DOHH2 (cell line): ENCODE measurements at regions not wholly inside any gene's neighbourhood (a gene's known extent, or its start where the extent isn't known, plus 50 kb on each side); places are given as distances from the start of the nearest gene placed in this dataset.
"Not testable (repeated sequence)": the region's sequence is repeated elsewhere in the genome, so short reads cannot be mapped to it uniquely, and the experiment has no call there.

Source experiments
- H3F3A ChIP-seq: fragments of 200-600 bp; sonication (generic), shearing (Covaris generic); 2 replicates; pipeline ENCODE4 v1.6.0; 2016; ENCODE audit warnings: antibody characterized with exemption, mild to moderate bottlenecking; ENCODE audit not compliant: control insufficient read depth, insufficient read depth
- H3K27ac ChIP-seq: fragments of 200-600 bp; sonication (generic); 2 replicates; pipeline ENCODE4 v1.5.1; 2014; ENCODE audit warnings: low read depth, mild to moderate bottlenecking, low read length, moderate library complexity
- H3K27me3 ChIP-seq: fragments of 200-600 bp; sonication (generic); 2 replicates; pipeline ENCODE4 v1.6.1; 2014; ENCODE audit warnings: mild to moderate bottlenecking, low read length, mixed read lengths; ENCODE audit not compliant: control insufficient read depth
- H3K36me3 ChIP-seq: fragments of 200-600 bp; sonication (generic); 2 replicates; pipeline ENCODE4 v1.6.1; 2014; ENCODE audit warnings: mild to moderate bottlenecking, low read length, moderate library complexity, mixed read lengths; ENCODE audit not compliant: control insufficient read depth
- H3K4me1 ChIP-seq: fragments of 200-600 bp; sonication (generic); 2 replicates; pipeline ENCODE4 v1.6.1; 2014; ENCODE audit warnings: mild to moderate bottlenecking, low read length, mixed read lengths; ENCODE audit not compliant: control insufficient read depth
- H3K4me2 ChIP-seq: fragments of 200-600 bp; sonication (generic); 2 replicates; pipeline ENCODE4 v1.6.0; 2014; ENCODE audit warnings: mild to moderate bottlenecking, low read length, moderate library complexity
- H3K4me3 ChIP-seq: fragments of 200-600 bp; sonication (generic); 2 replicates; pipeline ENCODE4 v1.5.1; 2014; ENCODE audit warnings: mild to moderate bottlenecking, low read length, mixed read lengths
- H3K79me2 ChIP-seq: fragments of 200-600 bp; sonication (generic); 2 replicates; pipeline ENCODE4 v1.6.1; 2014; ENCODE audit warnings: mild to moderate bottlenecking, low read length, mixed read lengths; ENCODE audit not compliant: control insufficient read depth
- H3K9me2 ChIP-seq: fragments of 200-600 bp; sonication (generic); replicated peaks from 2 replicates; pipeline ENCODE4 v1.6.1; 2014; ENCODE audit warnings: mild to moderate bottlenecking, low read length, mixed read lengths; ENCODE audit not compliant: control insufficient read depth
- H3K9me3 ChIP-seq: fragments of 200-600 bp; sonication (generic); 2 replicates; pipeline ENCODE4 v1.6.1; 2014; ENCODE audit warnings: antibody characterized with exemption, low read length, mixed read lengths; ENCODE audit not compliant: control insufficient read depth, insufficient read depth
- H4K20me1 ChIP-seq: fragments of 200-600 bp; sonication (generic); 2 replicates; pipeline ENCODE4 v1.6.0; 2014; ENCODE audit warnings: low read depth, mild to moderate bottlenecking, antibody characterized with exemption, low read length, moderate library complexity; ENCODE audit not compliant: control insufficient read depth, insufficient read depth
- CTCF ChIP-seq: fragments of 200-600 bp; sonication (generic); IDR thresholded peaks from one replicate; pipeline ENCODE4 v1.5.1; 2014; ENCODE audit warnings: antibody characterized with exemption, mild to moderate bottlenecking, low read depth, low read length; ENCODE audit not compliant: poor library complexity, severe bottlenecking
- EZH2phosphoT487 ChIP-seq: fragments of 200-600 bp; sonication (generic); IDR thresholded peaks from 2 replicates; pipeline ENCODE4 v1.6.1; 2017; ENCODE audit warnings: borderline replicate concordance, mild to moderate bottlenecking, antibody characterized with exemption, low read length, moderate library complexity, mixed read lengths

GRCh38 chr7:153696242-153696641, 356.0 kb upstream of the DPP6 start:
- Histone ChIP-seq H3K4me1 (no peaks in the 10 kb centered on the region), H3K36me3 (no peaks in the 10 kb centered on the region), H3K4me3 (no peak overlapping the region), H3K27me3 (no peaks in the 10 kb centered on the region), H3K79me2 (no peaks in the 10 kb centered on the region), H4K20me1 (no peaks in the 10 kb centered on the region), H3K27ac (no peak overlapping the region), H3K9me2 (no peaks in the 10 kb centered on the region), H3F3A (no peaks in the 10 kb centered on the region), H3K4me2 (no peak overlapping the region), H3K9me3 (0 out of 2 replicates have a peak, but pooled peaks cover 3% of the 10 kb centered on the region)
- no peak for TF ChIP-seq EZH2phosphoT487
- TF ChIP-seq CTCF: no peak

GRCh38 chr7:153698046-153698445, 354.2 kb upstream of the DPP6 start:
- Histone ChIP-seq H3K4me3 (no peak overlapping the region), H3K4me2 (no peak overlapping the region), H3F3A (no peaks in the 10 kb centered on the region), H4K20me1 (no peaks in the 10 kb centered on the region), H3K27ac (no peak overlapping the region), H3K79me2 (no peaks in the 10 kb centered on the region), H3K36me3 (no peaks in the 10 kb centered on the region), H3K9me3 (0 out of 2 replicates have a peak, but pooled peaks cover 3% of the 10 kb centered on the region), H3K4me1 (no peaks in the 10 kb centered on the region), H3K9me2 (no peaks in the 10 kb centered on the region), H3K27me3 (no peaks in the 10 kb centered on the region)
- TF ChIP-seq EZH2phosphoT487: no peak
- TF ChIP-seq CTCF: no peak

GRCh38 chr7:153701678-153702077, 350.5 kb upstream of the DPP6 start:
- no peaks in the 10 kb centered on the region for H3K36me3 ChIP-seq
- H3K9me3 ChIP-seq: 0 out of 2 replicates have a peak, but pooled peaks cover 3% of the 10 kb centered on the region

GRCh38 chr7:153723892-153724291, 328.3 kb upstream of the DPP6 start:
- H3K79me2 ChIP-seq, H3K9me2 ChIP-seq, H3K27ac ChIP-seq, H3F3A ChIP-seq, H3K27me3 ChIP-seq, H3K4me2 ChIP-seq, H3K9me3 ChIP-seq, H3K4me1 ChIP-seq, H3K4me3 ChIP-seq, H4K20me1 ChIP-seq, H3K36me3 ChIP-seq: not testable (repeated sequence)

More at GRCh38 chr7:153701678-153702077, 350.5 kb upstream of the DPP6 start:
- no peak for TF ChIP-seq EZH2phosphoT487
- no peak for TF ChIP-seq CTCF
- Histone ChIP-seq H3K4me2 (no peak overlapping the region), H3K4me1 (no peaks in the 10 kb centered on the region), H3F3A (no peaks in the 10 kb centered on the region), H4K20me1 (no peaks in the 10 kb centered on the region), H3K4me3 (no peak overlapping the region), H3K27me3 (no peaks in the 10 kb centered on the region), H3K79me2 (no peaks in the 10 kb centered on the region), H3K27ac (no peak overlapping the region), H3K9me2 (no peaks in the 10 kb centered on the region)

GRCh38 chr7:153731504-153731903, 320.7 kb upstream of the DPP6 start:
- H3K27ac ChIP-seq, H4K20me1 ChIP-seq, H3K9me3 ChIP-seq, H3K79me2 ChIP-seq, H3K4me2 ChIP-seq, H3K36me3 ChIP-seq, H3K9me2 ChIP-seq, H3K4me1 ChIP-seq, H3K4me3 ChIP-seq, H3F3A ChIP-seq, H3K27me3 ChIP-seq: not testable (repeated sequence)

GRCh38 chr7:153743434-153743833, 308.8 kb upstream of the DPP6 start:
- H3K36me3 ChIP-seq, H3K9me2 ChIP-seq, H3K4me3 ChIP-seq, H3K79me2 ChIP-seq, H4K20me1 ChIP-seq, H3K27ac ChIP-seq, H3K4me1 ChIP-seq, H3K9me3 ChIP-seq, H3F3A ChIP-seq, H3K27me3 ChIP-seq, H3K4me2 ChIP-seq: not testable (repeated sequence)
